ENCODE measurements at regions not wholly inside any gene's neighbourhood (a gene's known extent, or its start where the extent isn't known, plus 50 kb on each side); places are given as distances from the start of the nearest gene placed in this dataset.

DNA sequence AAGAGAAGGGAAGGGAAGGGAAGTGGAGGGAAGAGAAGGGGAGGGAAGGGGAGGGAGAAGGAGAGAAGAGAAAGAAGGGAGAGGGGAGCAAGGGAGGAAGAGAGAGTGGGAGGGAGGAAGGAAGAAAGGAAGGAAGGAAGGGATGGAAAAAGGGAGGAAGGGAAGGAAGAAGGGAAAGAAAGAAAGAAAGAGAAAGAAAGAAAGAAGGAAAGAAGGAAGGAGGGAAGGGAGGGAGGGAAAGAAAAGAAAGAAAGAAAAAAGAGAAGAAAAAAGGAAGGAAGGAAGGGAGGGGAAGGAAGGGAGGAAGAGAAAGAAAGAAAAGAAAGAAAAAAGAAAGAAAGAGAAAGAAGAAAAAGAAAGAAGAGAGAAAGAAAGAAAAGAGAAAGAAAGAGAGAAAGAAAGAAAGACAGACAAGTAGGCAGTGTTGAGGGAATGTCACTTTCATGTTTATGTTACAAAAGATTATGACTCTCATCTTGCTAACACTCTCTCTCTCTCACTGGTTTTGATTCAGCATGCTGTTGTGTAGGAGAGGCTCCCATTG, 58.0 kb upstream of the ZNF804A start:
- H3K27me3 ChIP-seq, result no peaks in the 10 kb centered on the region
- TF ChIP-seq EP300 (IDR thresholded peaks at IDR 0.05) (no peak), POLR2A (IDR thresholded peaks at IDR 0.05) (no peak), POLR2AphosphoS5 (IDR thresholded peaks at IDR 0.05) (no peak)
- TF ChIP-seq, protein P1, sequence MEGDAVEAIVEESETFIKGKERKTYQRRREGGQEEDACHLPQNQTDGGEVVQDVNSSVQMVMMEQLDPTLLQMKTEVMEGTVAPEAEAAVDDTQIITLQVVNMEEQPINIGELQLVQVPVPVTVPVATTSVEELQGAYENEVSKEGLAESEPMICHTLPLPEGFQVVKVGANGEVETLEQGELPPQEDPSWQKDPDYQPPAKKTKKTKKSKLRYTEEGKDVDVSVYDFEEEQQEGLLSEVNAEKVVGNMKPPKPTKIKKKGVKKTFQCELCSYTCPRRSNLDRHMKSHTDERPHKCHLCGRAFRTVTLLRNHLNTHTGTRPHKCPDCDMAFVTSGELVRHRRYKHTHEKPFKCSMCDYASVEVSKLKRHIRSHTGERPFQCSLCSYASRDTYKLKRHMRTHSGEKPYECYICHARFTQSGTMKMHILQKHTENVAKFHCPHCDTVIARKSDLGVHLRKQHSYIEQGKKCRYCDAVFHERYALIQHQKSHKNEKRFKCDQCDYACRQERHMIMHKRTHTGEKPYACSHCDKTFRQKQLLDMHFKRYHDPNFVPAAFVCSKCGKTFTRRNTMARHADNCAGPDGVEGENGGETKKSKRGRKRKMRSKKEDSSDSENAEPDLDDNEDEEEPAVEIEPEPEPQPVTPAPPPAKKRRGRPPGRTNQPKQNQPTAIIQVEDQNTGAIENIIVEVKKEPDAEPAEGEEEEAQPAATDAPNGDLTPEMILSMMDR (IDR thresholded peaks at IDR 0.05), result no peak
- DNase-seq, result no peak
- ATAC-seq (ENCODE audit: low FRiP score in 2 of 2), result no peak
- no peak overlapping the region for H3K4me3 ChIP-seq
- no peaks in the 10 kb centered on the region for H3K9me3 ChIP-seq
- H3K27ac ChIP-seq, result no peak overlapping the region
- H3K36me3 ChIP-seq, result no peaks in the 10 kb centered on the region
- no peaks in the 10 kb centered on the region for H3K4me1 ChIP-seq

DNA sequence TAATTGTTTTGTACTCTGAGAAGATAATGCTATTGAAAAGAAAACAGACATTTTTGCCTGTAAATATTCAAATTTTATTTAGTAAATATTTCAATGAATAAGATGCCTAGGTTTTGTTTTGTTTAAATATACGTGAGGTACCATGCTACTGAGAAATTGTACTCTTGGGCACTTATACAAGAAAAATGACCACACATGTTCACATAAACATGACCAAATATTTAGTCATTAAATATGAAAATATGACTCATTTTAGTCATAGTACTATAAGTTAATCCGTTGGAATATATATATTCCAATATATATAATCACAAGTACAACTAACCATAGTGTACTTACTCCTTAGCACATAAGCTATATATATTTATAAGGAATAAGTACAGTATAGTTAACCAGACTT, 56.7 kb upstream of the ZNF804A start:
- no peaks in the 10 kb centered on the region for H3K27me3 ChIP-seq
- no peaks in the 10 kb centered on the region for H3K36me3 ChIP-seq
- no peaks in the 10 kb centered on the region for H3K4me1 ChIP-seq
- H3K27ac ChIP-seq, result no peak overlapping the region
- no peak overlapping the region for H3K4me3 ChIP-seq
- 72 to 80% methylated on average over 2 of the region's 2 CpGs for WGBS, 2 donors
- TF ChIP-seq EP300 (IDR thresholded peaks at IDR 0.05), result no peak
- no peak for TF ChIP-seq POLR2AphosphoS5 (IDR thresholded peaks at IDR 0.05)
- DNase-seq (no peak), ATAC-seq (ENCODE audit: low FRiP score in 2 of 2) (no peak)
- H3K9me3 ChIP-seq, result no peaks in the 10 kb centered on the region

DNA sequence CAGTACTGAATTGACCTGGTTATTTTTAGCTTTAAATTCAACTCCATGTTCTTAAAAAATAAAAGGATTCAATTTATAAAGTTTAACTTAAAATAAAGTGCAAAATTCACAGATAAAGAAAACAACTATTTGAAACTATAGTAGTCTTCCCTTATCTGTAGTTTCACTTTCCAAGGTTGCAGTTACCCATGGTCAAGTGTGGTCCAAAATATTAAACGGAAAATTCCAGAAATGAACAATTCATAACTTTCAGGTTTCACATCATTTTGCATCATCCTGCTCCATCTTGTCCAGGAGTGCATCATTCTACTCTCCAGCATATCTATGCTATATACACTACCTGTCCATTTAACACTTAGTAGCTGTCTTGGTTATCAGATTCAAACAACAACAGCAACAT, 54.5 kb upstream of the ZNF804A start:
- no peaks in the 10 kb centered on the region for H3K9me3 ChIP-seq
- H3K4me3 ChIP-seq, result no peak overlapping the region
- no peaks in the 10 kb centered on the region for H3K36me3 ChIP-seq
- no peak for TF ChIP-seq POLR2AphosphoS5 (IDR thresholded peaks at IDR 0.05)
- no peak for TF ChIP-seq EP300 (IDR thresholded peaks at IDR 0.05)
- TF ChIP-seq, protein P1 (IDR thresholded peaks at IDR 0.05), result no peak
- TF ChIP-seq POLR2A (IDR thresholded peaks at IDR 0.05), result no peak
- DNase-seq, result no peak
- no peaks in the 10 kb centered on the region for H3K27me3 ChIP-seq
- H3K4me1 ChIP-seq, result no peaks in the 10 kb centered on the region
- H3K27ac ChIP-seq, result no peak overlapping the region
- WGBS, 2 donors, result 71 to 81% methylated on average over 1 of the region's 1 CpG
- no peak for ATAC-seq (ENCODE audit: low FRiP score in 2 of 2)

Small RNAs in the stretch of these regions (small RNA-seq; reads per million reads assigned to genes)
- gene MIR548AE1, result 0 reads per million in 4 donors
